Hepatocyte (in vitro differentiated cells): ENCODE measurements at regions not wholly inside any gene's neighbourhood (a gene's known extent, or its start where the extent isn't known, plus 50 kb on each side); places are given as distances from the start of the nearest gene placed in this dataset.

Experiments
- DNase-seq: peaks from one replicate; pipeline ENCODE4 v3.0.0-alpha.2; 2016; ENCODE audit warnings: low spot score
- H2AFZ ChIP-seq: fragments of 200-600 bp; sonication (generic); 2 replicates; pipeline ENCODE4 v1.6.0; 2016; ENCODE audit warnings: antibody characterized with exemption, mild to moderate bottlenecking
- H3K27ac ChIP-seq: fragments of 200-600 bp; sonication (generic); 2 replicates; pipeline ENCODE4 v1.5.1; 2016; ENCODE audit warnings: mild to moderate bottlenecking
- H3K27me3 ChIP-seq: fragments of 200-600 bp; sonication (generic); 2 replicates; pipeline ENCODE4 v1.6.1; 2016
- H3K36me3 ChIP-seq: fragments of 200-600 bp; sonication (generic); replicated peaks from 2 replicates; pipeline ENCODE4 v1.5.1; 2016; ENCODE audit warnings: low read depth; ENCODE audit not compliant: insufficient read depth
- H3K4me1 ChIP-seq: fragments of 200-600 bp; sonication (generic); 2 replicates; pipeline ENCODE4 v1.5.1; 2016; ENCODE audit warnings: mild to moderate bottlenecking, moderate library complexity; ENCODE audit not compliant: insufficient read depth
- H3K4me2 ChIP-seq: fragments of 200-600 bp; sonication (generic); 2 replicates; pipeline ENCODE4 v1.6.0; 2016
- H3K4me3 ChIP-seq: fragments of 200-600 bp; sonication (generic); 2 replicates; pipeline ENCODE4 v1.5.1; 2016; ENCODE audit warnings: mild to moderate bottlenecking
- H3K79me2 ChIP-seq: fragments of 200-600 bp; sonication (generic); 2 replicates; pipeline ENCODE4 v1.6.0; 2017; ENCODE audit warnings: mild to moderate bottlenecking
- H3K9me2 ChIP-seq: fragments of 200-600 bp; sonication (generic); replicated peaks from 2 replicates; pipeline ENCODE4 v1.6.0; 2017; ENCODE audit warnings: mild to moderate bottlenecking; ENCODE audit not compliant: insufficient read depth
- H3K9me3 ChIP-seq: fragments of 200-600 bp; sonication (generic); 2 replicates; pipeline ENCODE4 v1.5.1; 2016; ENCODE audit warnings: low read depth, mild to moderate bottlenecking
- H4K20me1 ChIP-seq: fragments of 200-600 bp; sonication (generic); 2 replicates; pipeline ENCODE4 v1.6.0; 2016; ENCODE audit warnings: mild to moderate bottlenecking; ENCODE audit not compliant: insufficient read depth, poor library complexity, severe bottlenecking
- EZH2 ChIP-seq: fragments of 200-600 bp; sonication (generic); IDR thresholded peaks from 2 replicates; pipeline ENCODE4 v1.6.1; 2016; ENCODE audit warnings: antibody characterized with exemption, mild to moderate bottlenecking, borderline replicate concordance
- EZH2phosphoT487 ChIP-seq: fragments of 200-600 bp; sonication (generic); IDR thresholded peaks from one replicate; pipeline ENCODE4 v1.6.1; 2018; ENCODE audit warnings: antibody characterized with exemption, mild to moderate bottlenecking, low read depth, moderate library complexity; ENCODE audit not compliant: unreplicated experiment, severe bottlenecking
- WGBS: methylation state at CpG from one replicate; pipeline ENCODE4 v1.1.6; 2016; ENCODE audit warnings: low lambda C conversion rate; ENCODE audit errors: missing lambda C conversion rate; 5-methylcytosine and 5-hydroxymethylcytosine counted together
- TF ChIP-seq, protein P1 (sequence below): fragments of 200-600 bp; sonication (generic); IDR thresholded peaks from 2 replicates; pipeline ENCODE4 v1.5.1; 2016; ENCODE audit warnings: antibody characterized with exemption, mild to moderate bottlenecking; ENCODE audit not compliant: poor library complexity

DNA sequence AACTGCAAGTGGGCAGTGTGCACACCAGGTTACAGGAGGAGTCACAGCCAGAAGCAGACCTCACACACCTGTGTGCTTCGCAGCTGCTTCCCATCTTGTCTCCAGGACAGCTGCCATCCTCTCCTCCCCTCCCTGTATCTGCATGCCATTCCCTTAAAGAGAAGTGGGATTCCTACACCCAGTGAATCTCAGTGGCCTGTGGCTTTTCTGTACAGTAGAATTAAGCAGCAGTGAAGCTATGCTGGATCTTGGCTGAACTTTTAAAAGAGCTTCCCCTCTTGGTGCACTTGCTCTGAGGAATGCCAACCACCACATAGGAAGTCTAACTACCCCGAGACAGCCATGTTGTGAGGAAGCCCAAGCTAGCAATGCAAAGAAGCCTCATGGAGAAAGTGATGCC is 236.5 kb upstream of the ZMIZ1 start:
- DNase-seq: no peak
- WGBS: 93% methylated on average over 2 of the region's 2 CpGs

DNA sequence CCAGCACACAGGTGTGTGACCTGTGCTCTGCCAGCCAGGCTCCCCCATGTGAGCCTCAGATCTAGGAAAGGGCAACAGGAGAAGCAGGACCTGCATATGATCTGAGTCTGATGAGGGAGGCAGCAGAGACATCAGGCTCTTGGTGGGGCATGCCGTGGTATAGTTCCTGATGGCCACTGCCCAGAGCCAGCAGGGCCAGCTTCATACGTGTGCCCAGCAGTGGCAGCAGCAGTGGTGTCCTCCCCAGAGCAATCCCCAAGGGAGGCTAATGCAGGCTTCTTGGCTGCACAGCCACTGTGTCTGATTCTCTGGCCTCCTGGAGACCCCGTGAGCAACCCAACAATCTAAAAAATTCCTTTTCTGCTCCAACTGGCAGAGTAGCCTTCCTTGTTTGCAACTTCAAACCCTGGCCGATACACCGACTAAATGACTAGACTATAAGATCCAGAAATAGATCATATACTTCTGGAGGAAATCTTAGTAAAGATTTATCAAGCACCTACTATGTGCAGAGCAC is 230.6 kb upstream of the ZMIZ1 start:
- Histone ChIP-seq H4K20me1 (no peaks in the 10 kb centered on the region), H3K27ac (no peak overlapping the region), H3K27me3 (no peaks in the 10 kb centered on the region), H3K4me3 (no peak overlapping the region), H3K4me1 (no peaks in the 10 kb centered on the region), H3K79me2 (no peaks in the 10 kb centered on the region), H3K36me3 (no peaks in the 10 kb centered on the region), H3K9me2 (no peaks in the 10 kb centered on the region), H3K4me2 (no peak overlapping the region), H2AFZ (no peak overlapping the region), H3K9me3 (no peaks in the 10 kb centered on the region)
- DNase-seq: no peak
- WGBS: 74% methylated on average over 5 of the region's 5 CpGs
- TF ChIP-seq, protein P1, sequence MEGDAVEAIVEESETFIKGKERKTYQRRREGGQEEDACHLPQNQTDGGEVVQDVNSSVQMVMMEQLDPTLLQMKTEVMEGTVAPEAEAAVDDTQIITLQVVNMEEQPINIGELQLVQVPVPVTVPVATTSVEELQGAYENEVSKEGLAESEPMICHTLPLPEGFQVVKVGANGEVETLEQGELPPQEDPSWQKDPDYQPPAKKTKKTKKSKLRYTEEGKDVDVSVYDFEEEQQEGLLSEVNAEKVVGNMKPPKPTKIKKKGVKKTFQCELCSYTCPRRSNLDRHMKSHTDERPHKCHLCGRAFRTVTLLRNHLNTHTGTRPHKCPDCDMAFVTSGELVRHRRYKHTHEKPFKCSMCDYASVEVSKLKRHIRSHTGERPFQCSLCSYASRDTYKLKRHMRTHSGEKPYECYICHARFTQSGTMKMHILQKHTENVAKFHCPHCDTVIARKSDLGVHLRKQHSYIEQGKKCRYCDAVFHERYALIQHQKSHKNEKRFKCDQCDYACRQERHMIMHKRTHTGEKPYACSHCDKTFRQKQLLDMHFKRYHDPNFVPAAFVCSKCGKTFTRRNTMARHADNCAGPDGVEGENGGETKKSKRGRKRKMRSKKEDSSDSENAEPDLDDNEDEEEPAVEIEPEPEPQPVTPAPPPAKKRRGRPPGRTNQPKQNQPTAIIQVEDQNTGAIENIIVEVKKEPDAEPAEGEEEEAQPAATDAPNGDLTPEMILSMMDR: no peak
- no peak for TF ChIP-seq EZH2
- no peak for TF ChIP-seq EZH2phosphoT487

More for the DNA sequence above, 236.5 kb upstream of the ZMIZ1 start:
- no peaks in the 10 kb centered on the region for H3K27me3 ChIP-seq
- no peak overlapping the region for H2AFZ ChIP-seq
- no peaks in the 10 kb centered on the region for H3K9me2 ChIP-seq
- H3K4me2 ChIP-seq: no peak overlapping the region
- no peaks in the 10 kb centered on the region for H3K4me1 ChIP-seq
- H4K20me1 ChIP-seq: no peaks in the 10 kb centered on the region
- no peak overlapping the region for H3K4me3 ChIP-seq
- TF ChIP-seq EZH2phosphoT487 (no peak), EZH2 (no peak)
- TF ChIP-seq, protein P1: no peak
- H3K9me3 ChIP-seq: no peaks in the 10 kb centered on the region
- no peak overlapping the region for H3K27ac ChIP-seq
- H3K36me3 ChIP-seq: no peaks in the 10 kb centered on the region
- no peaks in the 10 kb centered on the region for H3K79me2 ChIP-seq

DNA sequence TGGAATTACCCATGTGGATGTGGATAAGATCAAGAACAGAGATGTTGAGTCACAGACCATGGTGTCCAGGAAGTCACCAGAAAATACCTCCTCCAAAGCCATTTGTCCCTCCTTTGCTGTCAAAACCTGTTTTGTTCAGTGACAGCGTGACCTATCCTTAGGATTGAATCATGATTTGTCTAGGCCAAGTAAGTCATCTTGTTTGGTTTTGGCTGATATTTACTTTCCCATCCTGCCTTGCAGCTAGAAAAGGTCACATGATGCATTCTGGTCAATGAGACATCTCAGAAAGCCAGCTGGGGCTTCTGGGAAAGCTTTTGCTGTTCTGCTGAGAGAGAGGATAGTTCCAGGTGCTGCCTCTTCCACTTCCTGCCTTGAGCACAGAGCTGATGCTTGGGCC is 225.3 kb upstream of the ZMIZ1 start:
- WGBS: 100% methylated on average over 1 of the region's 1 CpG
- Histone ChIP-seq H3K79me2 (no peaks in the 10 kb centered on the region), H3K27ac (no peak overlapping the region), H2AFZ (no peak overlapping the region), H4K20me1 (no peaks in the 10 kb centered on the region), H3K9me2 (no peaks in the 10 kb centered on the region), H3K27me3 (no peaks in the 10 kb centered on the region), H3K9me3 (no peaks in the 10 kb centered on the region), H3K36me3 (no peaks in the 10 kb centered on the region), H3K4me1 (no peaks in the 10 kb centered on the region), H3K4me2 (no peak overlapping the region), H3K4me3 (no peak overlapping the region)
- TF ChIP-seq, protein P1: no peak
- TF ChIP-seq EZH2phosphoT487: no peak
- no peak for TF ChIP-seq EZH2
- no peak for DNase-seq
